RWPE2 (cell line): ENCODE measurements at regions not wholly inside any gene's neighbourhood (a gene's known extent, or its start where the extent isn't known, plus 50 kb on each side); places are given as distances from the start of the nearest gene placed in this dataset.

Source experiments
- ATAC-seq: fragments of 200-7000 bp; cut with Tn5 transposase; 3 replicates; pipeline ENCODE4 v1.9.1; 2021; ENCODE audit warnings: low read depth
- DNase-seq: peaks from one replicate; pipeline ENCODE4 v3.0.0-alpha.2; 2020; ENCODE audit warnings: low spot score
- H3K27ac ChIP-seq: fragments of 450-650 bp; 2 replicates; pipeline ENCODE4 v1.5.1; 2017; ENCODE audit warnings: mild to moderate bottlenecking; ENCODE audit not compliant: poor library complexity, severe bottlenecking
- H3K27me3 ChIP-seq: fragments of 250-450 bp; sonication (Bioruptor Pico); 2 replicates; pipeline ENCODE4 v1.5.1; 2021; ENCODE audit warnings: mild to moderate bottlenecking, moderate library complexity; ENCODE audit not compliant: insufficient read depth, poor library complexity, severe bottlenecking
- H3K36me3 ChIP-seq: fragments of 250-450 bp; sonication (Bioruptor Pico); 2 replicates; pipeline ENCODE4 v1.5.1; 2020; ENCODE audit warnings: low read depth, mild to moderate bottlenecking, moderate library complexity
- H3K4me1 ChIP-seq: fragments of 250-450 bp; sonication (Bioruptor Pico); 2 replicates; pipeline ENCODE4 v1.5.1; 2021; ENCODE audit warnings: mild to moderate bottlenecking, moderate library complexity; ENCODE audit not compliant: insufficient read depth, poor library complexity, severe bottlenecking
- H3K4me3 ChIP-seq: fragments of 250-450 bp; sonication (Bioruptor Pico); 2 replicates; pipeline ENCODE4 v1.5.1; 2021; ENCODE audit warnings: mild to moderate bottlenecking, moderate library complexity; ENCODE audit not compliant: severe bottlenecking
- H3K9me3 ChIP-seq: fragments of 250-450 bp; sonication (Bioruptor Pico); 2 replicates; pipeline ENCODE4 v1.5.1; 2021; ENCODE audit warnings: mild to moderate bottlenecking, moderate library complexity; ENCODE audit not compliant: severe bottlenecking
- CTCF ChIP-seq: fragments of 450-650 bp; IDR thresholded peaks from one replicate; pipeline ENCODE4 v1.5.1; 2017; ENCODE audit warnings: mild to moderate bottlenecking, moderate library complexity; ENCODE audit not compliant: poor library complexity, severe bottlenecking

- H3K4me3 ChIP-seq, result no peak overlapping the region
- ATAC-seq (no peak), DNase-seq (no peak)
- H3K27me3 ChIP-seq, result no peaks in the 10 kb centered on the region
- TF ChIP-seq CTCF, result no peak
- no peaks in the 10 kb centered on the region for H3K9me3 ChIP-seq
- no peaks in the 10 kb centered on the region for H3K36me3 ChIP-seq
- H3K27ac ChIP-seq, result no peak overlapping the region
- no peaks in the 10 kb centered on the region for H3K4me1 ChIP-seq
These were observed 1347.0 kb upstream of the ADGRL2 start for GRCh38 chr1:80453775-80454174.

GRCh38 chr1:80450711-80451110 is 1350.0 kb upstream of the ADGRL2 start:
- H3K27ac ChIP-seq, result no peak overlapping the region
- H3K27me3 ChIP-seq, result no peaks in the 10 kb centered on the region
- DNase-seq, result no peak
- H3K4me1 ChIP-seq, result no peaks in the 10 kb centered on the region
- no peak for TF ChIP-seq CTCF
- no peak overlapping the region for H3K4me3 ChIP-seq
- no peaks in the 10 kb centered on the region for H3K36me3 ChIP-seq
- no peaks in the 10 kb centered on the region for H3K9me3 ChIP-seq
- ATAC-seq, result no peak

- H3K27ac ChIP-seq, result no peak overlapping the region
- H3K4me3 ChIP-seq, result no peak overlapping the region
- H3K4me1 ChIP-seq, result no peaks in the 10 kb centered on the region
- no peaks in the 10 kb centered on the region for H3K27me3 ChIP-seq
- H3K36me3 ChIP-seq, result no peaks in the 10 kb centered on the region
- ATAC-seq (no peak), DNase-seq (no peak)
- TF ChIP-seq CTCF, result no peak
- H3K9me3 ChIP-seq, result no peaks in the 10 kb centered on the region
These were observed 1352.7 kb upstream of the ADGRL2 start for GRCh38 chr1:80448081-80448480.

- TF ChIP-seq CTCF, result no peak
These were observed 1353.2 kb upstream of the ADGRL2 start for GRCh38 chr1:80447526-80447925.

GRCh38 chr1:80445033-80445432 is 1355.7 kb upstream of the ADGRL2 start:
- ATAC-seq, result peak; percentile 23; the same call in 1 of the 3 replicates

More at GRCh38 chr1:80447526-80447925, 1353.2 kb upstream of the ADGRL2 start:
- no peaks in the 10 kb centered on the region for H3K4me1 ChIP-seq
- H3K36me3 ChIP-seq, result no peaks in the 10 kb centered on the region
- H3K9me3 ChIP-seq, result no peaks in the 10 kb centered on the region
- H3K27me3 ChIP-seq, result no peaks in the 10 kb centered on the region
- H3K27ac ChIP-seq, result no peak overlapping the region
- DNase-seq (no peak), ATAC-seq (no peak)
- H3K4me3 ChIP-seq, result no peak overlapping the region

More at GRCh38 chr1:80445033-80445432, 1355.7 kb upstream of the ADGRL2 start:
- Histone ChIP-seq H3K9me3 (no peaks in the 10 kb centered on the region), H3K27ac (no peak overlapping the region), H3K4me3 (no peak overlapping the region), H3K36me3 (no peaks in the 10 kb centered on the region), H3K4me1 (no peaks in the 10 kb centered on the region), H3K27me3 (no peaks in the 10 kb centered on the region)
- no peak for DNase-seq
- TF ChIP-seq CTCF, result no peak
